GM23338 (cell line): ENCODE measurements at regions not wholly inside any gene's neighbourhood (a gene's known extent, or its start where the extent isn't known, plus 50 kb on each side); places are given as distances from the start of the nearest gene placed in this dataset.

Source experiments
- ATAC-seq: fragments of 200-7000 bp; cut with Tn5 transposase; 3 replicates; pipeline ENCODE4 v1.9.1; 2020
- DNase-seq: peaks from one replicate; pipeline ENCODE4 v3.0.0-alpha.2; 2015; ENCODE audit warnings: low spot score
- H2AFZ ChIP-seq: fragments of 200-600 bp; sonication (generic); 2 replicates; pipeline ENCODE4 v1.8.0; 2016; ENCODE audit warnings: antibody characterized with exemption, mild to moderate bottlenecking, moderate library complexity
- H3F3A ChIP-seq: fragments of 200-600 bp; sonication (generic); replicated peaks from 2 replicates; pipeline ENCODE4 v1.8.0; 2017; ENCODE audit warnings: antibody characterized with exemption, mixed run types, low read depth
- H3K27ac ChIP-seq: fragments of 200-600 bp; sonication (generic); 2 replicates; pipeline ENCODE4 v1.6.1; 2016; ENCODE audit warnings: low read depth
- H3K27me3 ChIP-seq: fragments of 200-600 bp; sonication (generic); 2 replicates; pipeline ENCODE4 v1.8.0; 2016; ENCODE audit warnings: mild to moderate bottlenecking, mixed run types, moderate library complexity; ENCODE audit not compliant: insufficient read depth
- H3K36me3 ChIP-seq: fragments of 200-600 bp; sonication (generic); 2 replicates; pipeline ENCODE4 v1.8.0; 2016; ENCODE audit warnings: mild to moderate bottlenecking; ENCODE audit not compliant: insufficient read depth
- H3K4me1 ChIP-seq: fragments of 200-600 bp; sonication (generic); 2 replicates; pipeline ENCODE4 v1.8.0; 2016; ENCODE audit warnings: mild to moderate bottlenecking, moderate library complexity; ENCODE audit not compliant: insufficient read depth
- H3K4me2 ChIP-seq: fragments of 200-600 bp; sonication (generic); 2 replicates; pipeline ENCODE4 v1.7.1; 2017; ENCODE audit warnings: mixed run types
- H3K4me3 ChIP-seq: fragments of 200-600 bp; sonication (generic); 2 replicates; pipeline ENCODE4 v1.6.1; 2016; ENCODE audit warnings: mixed run types
- H3K79me2 ChIP-seq: fragments of 200-600 bp; sonication (generic); replicated peaks from 2 replicates; pipeline ENCODE4 v1.8.0; 2017; ENCODE audit warnings: mild to moderate bottlenecking; ENCODE audit not compliant: insufficient read depth
- H3K9me2 ChIP-seq: fragments of 200-600 bp; sonication (generic); 2 replicates; pipeline ENCODE4 v1.8.0; 2017; ENCODE audit not compliant: insufficient read depth
- H4K20me1 ChIP-seq: fragments of 200-600 bp; sonication (generic); replicated peaks from 2 replicates; pipeline ENCODE4 v1.8.0; 2017; ENCODE audit warnings: mild to moderate bottlenecking; ENCODE audit not compliant: insufficient read depth
- H3K27ac Mint-ChIP-seq: 2 replicates; pipeline ENCODE4 v1.8.0; 2020; ENCODE audit warnings: inconsistent platforms, mild to moderate bottlenecking, moderate library complexity, mixed read lengths
- H3K27me3 Mint-ChIP-seq: 3 replicates; pipeline ENCODE4 v1.8.0; 2022; ENCODE audit warnings: low read depth, mild to moderate bottlenecking, moderate library complexity, mixed read lengths, inconsistent platforms; ENCODE audit not compliant: insufficient read depth, poor library complexity
- H3K36me3 Mint-ChIP-seq: 3 replicates; pipeline ENCODE4 v1.8.0; 2021; ENCODE audit warnings: low read depth, mild to moderate bottlenecking, inconsistent platforms, moderate library complexity, mixed read lengths
- H3K4me1 Mint-ChIP-seq: 3 replicates; pipeline ENCODE4 v1.8.0; 2020; ENCODE audit warnings: mild to moderate bottlenecking, inconsistent platforms, mixed read lengths
- H3K4me3 Mint-ChIP-seq: 3 replicates; pipeline ENCODE4 v1.8.0; 2021; ENCODE audit warnings: moderate library complexity, mild to moderate bottlenecking, inconsistent platforms, mixed read lengths
- H3K9me3 Mint-ChIP-seq: 3 replicates; pipeline ENCODE4 v1.8.0; 2020; ENCODE audit warnings: moderate library complexity, mild to moderate bottlenecking, inconsistent platforms, mixed read lengths
- CREB1 ChIP-seq: fragments of 250-450 bp; sonication (Bioruptor Pico); IDR thresholded peaks from 2 replicates; pipeline ENCODE4 v1.5.0; 2020; ENCODE audit warnings: low read depth, mild to moderate bottlenecking, moderate library complexity
- CTCF ChIP-seq, 2 experiments: fragments of 200-600 bp in 1 of 2; sonication (generic) in 1 of 2; conservative IDR thresholded peaks; 2 replicates each; pipeline versions ENCODE4 v1.5.1 to v1.6.1; 2016 to 2017; ENCODE audit warnings: antibody characterized with exemption in 2 of 2, low read depth in 2 of 2, mild to moderate bottlenecking in 2 of 2, moderate library complexity in 1 of 2
- ETS1 ChIP-seq: IDR thresholded peaks from 2 replicates; pipeline ENCODE4 v1.6.1; 2016; ENCODE audit warnings: antibody characterized with exemption
- EZH2 ChIP-seq: fragments of 200-600 bp; sonication (generic); IDR thresholded peaks from one replicate; pipeline ENCODE4 v1.8.0; 2017; ENCODE audit warnings: antibody characterized with exemption, mild to moderate bottlenecking, low read depth; ENCODE audit not compliant: unreplicated experiment
- EZH2phosphoT487 ChIP-seq: fragments of 200-600 bp; sonication (generic); IDR thresholded peaks from one replicate; pipeline ENCODE4 v1.8.1; 2018; ENCODE audit warnings: antibody characterized with exemption; ENCODE audit not compliant: unreplicated experiment
- JUNB ChIP-seq: IDR thresholded peaks from one replicate; pipeline ENCODE4 v1.6.1; 2016; ENCODE audit warnings: antibody characterized with exemption; ENCODE audit not compliant: unreplicated experiment
- NANOG ChIP-seq: IDR thresholded peaks from 2 replicates; pipeline ENCODE4 v1.6.1; 2016; ENCODE audit warnings: antibody characterized with exemption, borderline replicate concordance
- POLR2AphosphoS5 ChIP-seq: IDR thresholded peaks from 2 replicates; pipeline ENCODE4 v1.6.1; 2016; ENCODE audit warnings: antibody characterized with exemption, low read depth
- REST ChIP-seq: IDR thresholded peaks from one replicate; pipeline ENCODE4 v1.6.1; 2018; ENCODE audit warnings: antibody characterized with exemption; ENCODE audit not compliant: unreplicated experiment
- STAT1 ChIP-seq: IDR thresholded peaks from one replicate; pipeline ENCODE4 v1.6.1; 2016; ENCODE audit warnings: antibody characterized with exemption; ENCODE audit not compliant: unreplicated experiment
- ZNF114 ChIP-seq: fragments of 250-450 bp; sonication (Bioruptor Pico); IDR thresholded peaks from 2 replicates; pipeline ENCODE4 v1.5.0; 2020; ENCODE audit warnings: mild to moderate bottlenecking, moderate library complexity
- ZNF331 ChIP-seq: fragments of 250-450 bp; sonication (Bioruptor Pico); IDR thresholded peaks from 2 replicates; pipeline ENCODE4 v1.5.0; 2020; ENCODE audit warnings: low read depth, mild to moderate bottlenecking, moderate library complexity
- TF ChIP-seq, protein P1 (sequence below): fragments of 250-450 bp; sonication (Bioruptor Pico); IDR thresholded peaks from 2 replicates; pipeline ENCODE4 v1.5.0; 2020; ENCODE audit warnings: mild to moderate bottlenecking, moderate library complexity

DNA sequence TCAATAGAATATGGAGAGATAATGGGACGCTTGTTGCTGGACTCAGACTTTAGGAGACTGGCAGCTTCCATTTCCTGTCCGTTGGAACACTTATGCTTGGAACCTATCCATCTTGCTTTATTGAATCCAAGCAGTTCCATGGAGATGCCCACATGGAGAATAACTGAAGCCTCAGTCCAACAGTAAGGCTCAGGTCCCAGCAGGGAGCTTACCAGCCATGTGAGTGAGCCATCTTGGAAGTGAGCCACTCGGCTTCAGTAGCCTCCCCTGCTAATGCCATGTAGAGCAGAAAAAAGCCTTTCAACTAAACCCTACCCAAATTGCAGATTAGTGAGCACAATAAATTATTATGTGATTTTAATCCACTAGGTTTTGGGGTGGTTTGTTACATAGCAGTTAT, 538.8 kb upstream of the STXBP6 start:
- H3K4me2 ChIP-seq, result no peak overlapping the region
- H3K4me1 ChIP-seq, result no peaks in the 10 kb centered on the region
- H3K4me3 Mint-ChIP-seq, result no peak overlapping the region
- no peaks in the 10 kb centered on the region for H3K36me3 ChIP-seq
- 0 out of 2 replicates have a peak, but pooled peaks cover 8% of the 10 kb centered on the region for H3K9me2 ChIP-seq
- H3K27me3 ChIP-seq, result no peaks in the 10 kb centered on the region
- peaks cover 9% of the 10 kb centered on the region for H3K27me3 Mint-ChIP-seq
- H4K20me1 ChIP-seq, result no peaks in the 10 kb centered on the region
- DNase-seq (no peak), ATAC-seq (no peak)
- H3F3A ChIP-seq, result no peaks in the 10 kb centered on the region
- H2AFZ ChIP-seq, result no peak overlapping the region
- peaks cover 3% of the 10 kb centered on the region; the same call in 2 of the 3 replicates for H3K9me3 Mint-ChIP-seq
- H3K27ac ChIP-seq, result no peak overlapping the region
- no peaks in the 10 kb centered on the region for H3K4me1 Mint-ChIP-seq
- no peak overlapping the region for H3K27ac Mint-ChIP-seq
- no peak overlapping the region for H3K4me3 ChIP-seq
- TF ChIP-seq ETS1, result no peak
- no peak for TF ChIP-seq ZNF114 (CRISPR knock-in tag)
- no peak for TF ChIP-seq JUNB
- no peak for TF ChIP-seq STAT1
- no peak for TF ChIP-seq ZNF331 (CRISPR knock-in tag)
- TF ChIP-seq POLR2AphosphoS5, result no peak
- TF ChIP-seq NANOG, result no peak
- no peak for TF ChIP-seq EZH2phosphoT487
- no peak for TF ChIP-seq CREB1 (CRISPR knock-in tag)
- TF ChIP-seq, protein P1, sequence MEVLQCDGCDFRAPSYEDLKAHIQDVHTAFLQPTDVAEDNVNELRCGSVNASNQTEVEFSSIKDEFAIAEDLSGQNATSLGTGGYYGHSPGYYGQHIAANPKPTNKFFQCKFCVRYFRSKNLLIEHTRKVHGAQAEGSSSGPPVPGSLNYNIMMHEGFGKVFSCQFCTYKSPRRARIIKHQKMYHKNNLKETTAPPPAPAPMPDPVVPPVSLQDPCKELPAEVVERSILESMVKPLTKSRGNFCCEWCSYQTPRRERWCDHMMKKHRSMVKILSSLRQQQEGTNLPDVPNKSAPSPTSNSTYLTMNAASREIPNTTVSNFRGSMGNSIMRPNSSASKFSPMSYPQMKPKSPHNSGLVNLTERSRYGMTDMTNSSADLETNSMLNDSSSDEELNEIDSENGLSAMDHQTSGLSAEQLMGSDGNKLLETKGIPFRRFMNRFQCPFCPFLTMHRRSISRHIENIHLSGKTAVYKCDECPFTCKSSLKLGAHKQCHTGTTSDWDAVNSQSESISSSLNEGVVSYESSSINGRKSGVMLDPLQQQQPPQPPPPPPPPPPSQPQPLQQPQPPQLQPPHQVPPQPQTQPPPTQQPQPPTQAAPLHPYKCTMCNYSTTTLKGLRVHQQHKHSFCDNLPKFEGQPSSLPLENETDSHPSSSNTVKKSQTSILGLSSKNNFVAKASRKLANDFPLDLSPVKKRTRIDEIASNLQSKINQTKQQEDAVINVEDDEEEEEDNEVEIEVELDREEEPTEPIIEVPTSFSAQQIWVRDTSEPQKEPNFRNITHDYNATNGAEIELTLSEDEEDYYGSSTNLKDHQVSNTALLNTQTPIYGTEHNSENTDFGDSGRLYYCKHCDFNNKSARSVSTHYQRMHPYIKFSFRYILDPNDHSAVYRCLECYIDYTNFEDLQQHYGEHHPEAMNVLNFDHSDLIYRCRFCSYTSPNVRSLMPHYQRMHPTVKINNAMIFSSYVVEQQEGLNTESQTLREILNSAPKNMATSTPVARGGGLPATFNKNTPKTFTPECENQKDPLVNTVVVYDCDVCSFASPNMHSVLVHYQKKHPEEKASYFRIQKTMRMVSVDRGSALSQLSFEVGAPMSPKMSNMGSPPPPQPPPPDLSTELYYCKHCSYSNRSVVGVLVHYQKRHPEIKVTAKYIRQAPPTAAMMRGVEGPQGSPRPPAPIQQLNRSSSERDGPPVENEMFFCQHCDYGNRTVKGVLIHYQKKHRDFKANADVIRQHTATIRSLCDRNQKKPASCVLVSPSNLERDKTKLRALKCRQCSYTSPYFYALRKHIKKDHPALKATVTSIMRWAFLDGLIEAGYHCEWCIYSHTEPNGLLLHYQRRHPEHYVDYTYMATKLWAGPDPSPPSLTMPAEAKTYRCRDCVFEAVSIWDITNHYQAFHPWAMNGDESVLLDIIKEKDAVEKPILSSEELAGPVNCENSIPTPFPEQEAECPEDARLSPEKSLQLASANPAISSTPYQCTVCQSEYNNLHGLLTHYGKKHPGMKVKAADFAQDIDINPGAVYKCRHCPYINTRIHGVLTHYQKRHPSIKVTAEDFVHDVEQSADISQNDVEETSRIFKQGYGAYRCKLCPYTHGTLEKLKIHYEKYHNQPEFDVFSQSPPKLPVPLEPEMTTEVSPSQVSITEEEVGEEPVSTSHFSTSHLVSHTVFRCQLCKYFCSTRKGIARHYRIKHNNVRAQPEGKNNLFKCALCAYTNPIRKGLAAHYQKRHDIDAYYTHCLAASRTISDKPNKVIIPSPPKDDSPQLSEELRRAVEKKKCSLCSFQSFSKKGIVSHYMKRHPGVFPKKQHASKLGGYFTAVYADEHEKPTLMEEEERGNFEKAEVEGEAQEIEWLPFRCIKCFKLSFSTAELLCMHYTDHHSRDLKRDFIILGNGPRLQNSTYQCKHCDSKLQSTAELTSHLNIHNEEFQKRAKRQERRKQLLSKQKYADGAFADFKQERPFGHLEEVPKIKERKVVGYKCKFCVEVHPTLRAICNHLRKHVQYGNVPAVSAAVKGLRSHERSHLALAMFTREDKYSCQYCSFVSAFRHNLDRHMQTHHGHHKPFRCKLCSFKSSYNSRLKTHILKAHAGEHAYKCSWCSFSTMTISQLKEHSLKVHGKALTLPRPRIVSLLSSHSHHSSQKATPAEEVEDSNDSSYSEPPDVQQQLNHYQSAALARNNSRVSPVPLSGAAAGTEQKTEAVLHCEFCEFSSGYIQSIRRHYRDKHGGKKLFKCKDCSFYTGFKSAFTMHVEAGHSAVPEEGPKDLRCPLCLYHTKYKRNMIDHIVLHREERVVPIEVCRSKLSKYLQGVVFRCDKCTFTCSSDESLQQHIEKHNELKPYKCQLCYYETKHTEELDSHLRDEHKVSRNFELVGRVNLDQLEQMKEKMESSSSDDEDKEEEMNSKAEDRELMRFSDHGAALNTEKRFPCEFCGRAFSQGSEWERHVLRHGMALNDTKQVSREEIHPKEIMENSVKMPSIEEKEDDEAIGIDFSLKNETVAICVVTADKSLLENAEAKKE, result no peak
- TF ChIP-seq CTCF (conservative IDR thresholded peaks at IDR 0.05; ENCODE audit: low read depth in 2 of 2), result no peak
- TF ChIP-seq EZH2, result no peak
- TF ChIP-seq REST, result no peak
- peaks cover 8% of the 10 kb centered on the region; the same call in 1 of the 3 replicates for H3K36me3 Mint-ChIP-seq
- H3K79me2 ChIP-seq, result no peaks in the 10 kb centered on the region
